Breast epithelium (tissue), 4 donors: ENCODE measurements at regions not wholly inside any gene's neighbourhood (a gene's known extent, or its start where the extent isn't known, plus 50 kb on each side); places are given as distances from the start of the nearest gene placed in this dataset.

Source experiments
- DNase-seq, 2 donors: peaks; one replicate each; pipeline ENCODE4 v3.0.0-alpha.2; 2019; ENCODE audit warnings: low spot score in 2 of 2
- H3K27ac ChIP-seq, 2 donors: fragments of 200-600 bp; sonication (generic) in 1 of 2; one replicate each; pipeline ENCODE4 v1.5.1; 2016 to 2019; ENCODE audit warnings: mild to moderate bottlenecking in 1 of 2
- H3K27me3 ChIP-seq, 2 donors: fragments of 200-600 bp; sonication (generic) in 1 of 2; one replicate each; pipeline versions ENCODE4 v1.5.1 to v1.6.0; 2017 to 2019; ENCODE audit warnings: control low read depth in 1 of 2, mild to moderate bottlenecking in 1 of 2
- H3K36me3 ChIP-seq: fragments of 200-600 bp; one replicate; pipeline ENCODE4 v1.5.1; 2019
- H3K4me1 ChIP-seq, 2 donors: fragments of 200-600 bp; sonication (generic); one replicate each; pipeline ENCODE4 v1.5.1; 2016 to 2019; ENCODE audit warnings: control low read depth in 1 of 2
- H3K4me3 ChIP-seq, 3 donors: fragments of 200-600 bp; sonication (generic); 1 replicate in 2 of 3; 2 replicates in 1 of 3; pipeline ENCODE4 v1.5.1; 2016 to 2019; ENCODE audit warnings: mild to moderate bottlenecking in 3 of 3, moderate library complexity in 2 of 3
- H3K9me3 ChIP-seq, 2 donors: fragments of 200-600 bp; sonication (generic) in 1 of 2; one replicate each; pipeline ENCODE4 v1.5.1; 2016 to 2019; ENCODE audit warnings: control low read depth in 1 of 2
- POLR2A ChIP-seq: fragments of 450-650 bp; IDR thresholded peaks from one replicate; pipeline ENCODE4 v1.6.1; 2016; ENCODE audit warnings: antibody characterized with exemption, mild to moderate bottlenecking, moderate library complexity
- POLR2AphosphoS5 ChIP-seq, 3 donors: sonication (generic); formaldehyde crosslinking; IDR thresholded peaks; one replicate each; pipeline ENCODE4 v1.6.1; 2017; ENCODE audit warnings: antibody characterized with exemption in 3 of 3
- intact Hi-C: fragments of 100-400 bp; cut with DNase I; formaldehyde crosslinking; loops from one replicate; pipeline ENCODE4 v1.15.1; 2023; ENCODE audit warnings: low total_unique reads
- TF ChIP-seq, protein P1 (sequence below), 3 donors: fragments of 450-650 bp; IDR thresholded peaks; one replicate each; pipeline ENCODE4 v1.5.1; 2016 to 2017; ENCODE audit warnings: antibody characterized with exemption in 3 of 3, mild to moderate bottlenecking in 3 of 3, moderate library complexity in 3 of 3

DNA sequence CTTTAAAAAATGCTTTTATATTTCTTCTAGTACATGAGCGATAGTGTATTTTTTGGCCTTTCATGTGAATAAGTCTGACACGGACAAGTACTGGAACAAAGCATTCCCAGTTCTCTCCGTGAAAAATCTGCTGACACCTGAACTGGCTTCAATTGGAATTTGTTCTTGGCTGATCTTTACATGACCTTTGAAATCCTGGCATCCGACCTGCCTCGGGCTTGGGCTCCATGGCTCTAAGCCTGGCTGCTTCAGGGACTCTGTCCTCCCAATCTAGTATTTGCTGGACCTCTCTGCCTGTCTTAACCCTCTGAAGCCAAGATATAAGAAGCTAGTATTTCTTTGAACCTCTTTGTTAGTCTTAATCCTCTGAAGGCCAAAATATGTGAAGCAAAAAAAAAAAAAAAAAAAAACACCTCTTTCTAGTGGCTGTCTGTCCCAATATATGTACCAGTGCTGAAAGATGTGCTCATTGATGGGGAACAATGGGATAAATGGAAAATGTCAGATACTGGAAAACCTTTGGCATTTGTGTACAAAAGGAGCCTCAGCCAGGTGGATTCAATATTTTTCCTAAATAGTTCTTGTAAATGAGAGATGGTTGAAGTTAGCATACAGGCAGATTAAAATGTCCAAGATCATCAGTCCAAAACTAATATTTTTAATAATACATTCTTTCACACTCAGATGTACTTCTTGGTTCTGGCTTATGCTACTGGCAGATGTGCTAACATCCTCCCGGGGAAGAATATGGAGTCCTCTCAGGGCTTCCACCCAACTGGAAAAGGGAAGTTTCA is 470.6 kb downstream of the TUSC1 start:
- Histone ChIP-seq H3K36me3 (no peaks in the 10 kb centered on the region), H3K4me3 (no peak overlapping the region), H3K4me1 (no peaks in the 10 kb centered on the region), H3K27me3 (no peaks in the 10 kb centered on the region), H3K9me3 (no peaks in the 10 kb centered on the region), H3K27ac (no peak overlapping the region)
- DNase-seq, result peak in 1 of 2 donors; percentile 30
- TF ChIP-seq POLR2A (no peak), POLR2AphosphoS5 (IDR thresholded peaks at IDR 0.05) (no peak)
- TF ChIP-seq, protein P1, sequence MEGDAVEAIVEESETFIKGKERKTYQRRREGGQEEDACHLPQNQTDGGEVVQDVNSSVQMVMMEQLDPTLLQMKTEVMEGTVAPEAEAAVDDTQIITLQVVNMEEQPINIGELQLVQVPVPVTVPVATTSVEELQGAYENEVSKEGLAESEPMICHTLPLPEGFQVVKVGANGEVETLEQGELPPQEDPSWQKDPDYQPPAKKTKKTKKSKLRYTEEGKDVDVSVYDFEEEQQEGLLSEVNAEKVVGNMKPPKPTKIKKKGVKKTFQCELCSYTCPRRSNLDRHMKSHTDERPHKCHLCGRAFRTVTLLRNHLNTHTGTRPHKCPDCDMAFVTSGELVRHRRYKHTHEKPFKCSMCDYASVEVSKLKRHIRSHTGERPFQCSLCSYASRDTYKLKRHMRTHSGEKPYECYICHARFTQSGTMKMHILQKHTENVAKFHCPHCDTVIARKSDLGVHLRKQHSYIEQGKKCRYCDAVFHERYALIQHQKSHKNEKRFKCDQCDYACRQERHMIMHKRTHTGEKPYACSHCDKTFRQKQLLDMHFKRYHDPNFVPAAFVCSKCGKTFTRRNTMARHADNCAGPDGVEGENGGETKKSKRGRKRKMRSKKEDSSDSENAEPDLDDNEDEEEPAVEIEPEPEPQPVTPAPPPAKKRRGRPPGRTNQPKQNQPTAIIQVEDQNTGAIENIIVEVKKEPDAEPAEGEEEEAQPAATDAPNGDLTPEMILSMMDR (IDR thresholded peaks at IDR 0.05), result no peak
- intact Hi-C loops, result loop anchor here (5.0 kb wide), 1 partner anchor 230 kb away; no protein-coding TSS in a partner anchor

DNA sequence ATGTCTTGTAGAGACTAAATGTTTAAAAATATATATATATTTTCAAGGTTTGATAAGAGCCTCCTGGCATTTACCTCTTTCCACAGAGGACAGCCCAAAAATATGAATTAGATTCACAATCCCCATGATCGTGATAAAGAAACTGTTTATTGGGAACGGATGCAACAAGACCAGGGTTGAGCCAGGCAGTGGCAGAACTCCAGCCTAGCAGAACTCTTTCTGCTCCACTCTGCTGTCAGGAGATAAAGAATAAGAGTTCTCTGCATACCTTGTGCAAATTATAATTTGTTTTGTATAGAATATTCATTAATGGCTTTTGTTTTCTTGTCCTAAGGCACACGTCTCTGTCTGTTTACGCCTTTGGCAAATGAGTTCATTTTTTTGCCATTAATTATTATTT is 472.2 kb downstream of the TUSC1 start:
- DNase-seq, result no peak
- H3K36me3 ChIP-seq, result no peaks in the 10 kb centered on the region
- H3K9me3 ChIP-seq, result no peaks in the 10 kb centered on the region
- no peak for TF ChIP-seq POLR2A
- TF ChIP-seq, protein P1 (IDR thresholded peaks at IDR 0.05), result no peak
- TF ChIP-seq POLR2AphosphoS5 (IDR thresholded peaks at IDR 0.05), result no peak
- no peak overlapping the region for H3K27ac ChIP-seq
- H3K4me1 ChIP-seq, result no peaks in the 10 kb centered on the region
- H3K4me3 ChIP-seq, result no peak overlapping the region
- H3K27me3 ChIP-seq, result no peaks in the 10 kb centered on the region
- intact Hi-C loops, result loop anchor here (5.0 kb wide), 1 partner anchor 229 kb away; no protein-coding TSS in a partner anchor

- intact Hi-C loops, result loop anchor here (5.0 kb wide), 1 partner anchor 228 kb away; no protein-coding TSS in a partner anchor
Measured at GRCh38 chr9:25205285-25205684, 473.0 kb downstream of the TUSC1 start.

DNA sequence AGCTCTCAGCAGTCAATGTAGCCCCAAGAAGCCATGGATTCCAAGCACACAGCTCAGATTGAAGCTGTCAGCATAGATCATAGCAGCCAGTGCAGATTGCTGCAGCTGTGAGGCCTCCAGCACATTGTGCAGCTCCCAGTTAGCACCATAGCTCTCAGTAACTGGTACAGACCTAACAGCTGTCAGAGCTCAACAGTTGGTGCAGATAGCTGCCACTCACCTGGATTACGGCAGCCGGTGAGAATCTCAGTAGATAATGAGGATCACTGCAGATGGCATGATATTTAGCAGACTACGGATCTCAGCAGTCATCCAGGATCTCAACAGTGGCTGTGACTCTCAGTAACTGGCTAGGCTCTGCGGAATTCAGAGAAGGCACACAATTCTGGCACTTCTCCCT is 500.4 kb downstream of the TUSC1 start:
- intact Hi-C loops, result no loop called here
- Histone ChIP-seq H3K4me1 (no peaks in the 10 kb centered on the region), H3K36me3 (no peaks in the 10 kb centered on the region), H3K4me3 (no peak overlapping the region), H3K27me3 (no peaks in the 10 kb centered on the region), H3K27ac (no peak overlapping the region), H3K9me3 (peaks cover 8 to 26% of the 10 kb centered on the region in 2 donors)
- DNase-seq, result no peak
- TF ChIP-seq POLR2A (no peak), POLR2AphosphoS5 (IDR thresholded peaks at IDR 0.05) (no peak)
- TF ChIP-seq, protein P1 (IDR thresholded peaks at IDR 0.05), result no peak

More at GRCh38 chr9:25205285-25205684, 473.0 kb downstream of the TUSC1 start:
- Histone ChIP-seq H3K4me1 (no peaks in the 10 kb centered on the region), H3K4me3 (no peak overlapping the region), H3K36me3 (no peaks in the 10 kb centered on the region), H3K9me3 (no peaks in the 10 kb centered on the region), H3K27ac (no peak overlapping the region), H3K27me3 (no peaks in the 10 kb centered on the region)
- DNase-seq, result no peak
- no peak for TF ChIP-seq POLR2A
- TF ChIP-seq, protein P1 (IDR thresholded peaks at IDR 0.05), result no peak
- TF ChIP-seq POLR2AphosphoS5 (IDR thresholded peaks at IDR 0.05), result no peak

DNA sequence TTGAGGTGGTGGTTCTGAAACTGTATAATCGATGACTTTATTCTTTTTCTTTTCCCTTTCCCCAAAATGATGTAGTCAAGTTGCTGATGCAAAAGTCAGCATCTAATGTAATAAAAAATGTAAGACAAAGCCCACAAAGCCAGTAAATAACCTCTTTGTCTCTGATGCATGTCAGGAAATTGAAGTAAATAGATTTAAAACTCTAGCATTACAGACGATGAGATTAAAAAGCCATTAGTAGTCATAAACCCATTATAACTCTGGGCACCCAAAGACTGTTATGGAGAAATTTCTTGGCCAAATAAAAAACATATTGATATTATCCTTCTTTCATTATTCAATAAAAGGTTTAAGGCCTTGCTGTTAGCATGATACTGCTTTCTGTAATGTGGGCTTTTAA is 548.7 kb downstream of the TUSC1 start:
- TF ChIP-seq POLR2AphosphoS5 (IDR thresholded peaks at IDR 0.05), result no peak
- TF ChIP-seq, protein P1 (IDR thresholded peaks at IDR 0.05), result no peak
- no peak for TF ChIP-seq POLR2A
- intact Hi-C loops, result no loop called here
- Histone ChIP-seq H3K27ac (no peak overlapping the region), H3K4me1 (no peaks in the 10 kb centered on the region), H3K9me3 (peaks cover 0 to 4% of the 10 kb centered on the region in 2 donors), H3K36me3 (no peaks in the 10 kb centered on the region), H3K4me3 (no peak overlapping the region), H3K27me3 (no peaks in the 10 kb centered on the region)
- no peak for DNase-seq
